Neuronal stem cell (in vitro differentiated cells): ENCODE measurements at regions not wholly inside any gene's neighbourhood (a gene's known extent, or its start where the extent isn't known, plus 50 kb on each side); places are given as distances from the start of the nearest gene placed in this dataset.

Experiments
- DNase-seq: peaks from one replicate; pipeline ENCODE4 v3.0.0-alpha.2; 2013; ENCODE audit warnings: low spot score
- H2AFZ ChIP-seq: one replicate; pipeline ENCODE4 v1.6.1; 2013; ENCODE audit warnings: mild to moderate bottlenecking, low read length, inconsistent platforms
- H2AK5ac ChIP-seq: 2 replicates; pipeline ENCODE4 v1.6.1; 2013; ENCODE audit warnings: low read depth, mild to moderate bottlenecking, inconsistent platforms, low read length, moderate library complexity, mixed read lengths
- H2BK120ac ChIP-seq: 2 replicates; pipeline ENCODE4 v1.6.1; 2013; ENCODE audit warnings: low read depth, mild to moderate bottlenecking, inconsistent platforms, low read length, moderate library complexity, mixed read lengths
- H2BK12ac ChIP-seq: one replicate; pipeline ENCODE4 v1.6.1; 2013; ENCODE audit warnings: low read length, inconsistent platforms
- H2BK15ac ChIP-seq: 2 replicates; pipeline ENCODE4 v1.6.1; 2013; ENCODE audit warnings: mild to moderate bottlenecking, low read length, inconsistent platforms, mixed read lengths
- H2BK5ac ChIP-seq: one replicate; pipeline ENCODE4 v1.6.1; 2013; ENCODE audit warnings: inconsistent platforms, mild to moderate bottlenecking, low read length, moderate library complexity
- H3K14ac ChIP-seq: one replicate; pipeline ENCODE4 v1.6.1; 2013; ENCODE audit warnings: low read length, inconsistent platforms
- H3K18ac ChIP-seq: 2 replicates; pipeline ENCODE4 v1.6.1; 2013; ENCODE audit warnings: low read length, inconsistent platforms
- H3K23ac ChIP-seq: 2 replicates; pipeline ENCODE4 v1.6.1; 2013; ENCODE audit warnings: low read depth, mild to moderate bottlenecking, mixed read lengths, low read length, inconsistent platforms; ENCODE audit not compliant: poor library complexity
- H3K27ac ChIP-seq: replicated peaks from 3 replicates; pipeline ENCODE4 v1.5.1; 2013; ENCODE audit warnings: low read length, inconsistent platforms
- H3K27me3 ChIP-seq, 3 experiments: 2 replicates each; pipeline ENCODE4 v1.6.1; 2013; ENCODE audit warnings: low read length in 3 of 3, mild to moderate bottlenecking in 2 of 3, inconsistent platforms in 1 of 3, low read depth in 1 of 3, mixed read lengths in 1 of 3, moderate library complexity in 1 of 3; ENCODE audit not compliant: control insufficient read depth in 3 of 3, insufficient read depth in 3 of 3
- H3K36me3 ChIP-seq, 2 donors: replicated peaks in 1 of 2; 2 replicates each; pipeline ENCODE4 v1.6.1; 2013; ENCODE audit warnings: low read length in 2 of 2; ENCODE audit not compliant: control insufficient read depth in 2 of 2, insufficient read depth in 2 of 2
- H3K4ac ChIP-seq: 2 replicates; pipeline ENCODE4 v1.6.1; 2013; ENCODE audit warnings: inconsistent platforms, mild to moderate bottlenecking, low read length, moderate library complexity
- H3K4me1 ChIP-seq, 2 donors: 1 replicate in 1 of 2; 2 replicates in 1 of 2; pipeline ENCODE4 v1.6.1; 2013; ENCODE audit warnings: low read length in 2 of 2, low read depth in 1 of 2; ENCODE audit not compliant: control insufficient read depth in 2 of 2, insufficient read depth in 1 of 2
- H3K4me2 ChIP-seq: one replicate; pipeline ENCODE4 v1.6.1; 2013; ENCODE audit warnings: mild to moderate bottlenecking, low read length, inconsistent platforms; ENCODE audit not compliant: insufficient read depth, poor library complexity, severe bottlenecking
- H3K4me3 ChIP-seq, 2 donors: 2 replicates each; pipeline ENCODE4 v1.5.1; 2013; ENCODE audit warnings: low read length in 2 of 2, mild to moderate bottlenecking in 2 of 2, inconsistent platforms in 1 of 2, moderate library complexity in 1 of 2
- H3K79me1 ChIP-seq: one replicate; pipeline ENCODE4 v1.6.1; 2013; ENCODE audit warnings: low read depth, mild to moderate bottlenecking, inconsistent platforms, low read length, moderate library complexity
- H3K9ac ChIP-seq: one replicate; pipeline ENCODE4 v1.6.1; 2013; ENCODE audit warnings: mild to moderate bottlenecking, low read depth, low read length, inconsistent platforms; ENCODE audit not compliant: poor library complexity
- H3K9me3 ChIP-seq, 2 donors: replicated peaks in 1 of 2; 2 replicates each; pipeline versions ENCODE3 to v1.6.1; 2013; ENCODE audit warnings: low read length in 2 of 2, mild to moderate bottlenecking in 2 of 2, inconsistent platforms in 1 of 2, low read depth in 1 of 2, mixed read lengths in 1 of 2, moderate library complexity in 1 of 2; ENCODE audit not compliant: control insufficient read depth in 2 of 2, insufficient read depth in 1 of 2
- H4K8ac ChIP-seq: one replicate; pipeline ENCODE4 v1.6.1; 2013; ENCODE audit warnings: low read depth, mild to moderate bottlenecking, inconsistent platforms, low read length, moderate library complexity
- H4K91ac ChIP-seq: one replicate; pipeline ENCODE4 v1.6.1; 2013; ENCODE audit warnings: low read length, low read depth, mild to moderate bottlenecking, inconsistent platforms; ENCODE audit not compliant: poor library complexity
- WGBS, 2 donors: extraction: QIAGEN DNeasy Blood & Tissue Kit; methylation state at CpG; one replicate each; pipeline ENCODE4 v1.1.7; 2013; ENCODE audit warnings: missing lambda C conversion rate in 2 of 2, mixed read lengths in 1 of 2; ENCODE audit not compliant: insufficient read length in 2 of 2, insufficient replicate concordance in 1 of 2; ENCODE audit errors: extremely low coverage in 2 of 2; 5-methylcytosine and 5-hydroxymethylcytosine counted together

DNA sequence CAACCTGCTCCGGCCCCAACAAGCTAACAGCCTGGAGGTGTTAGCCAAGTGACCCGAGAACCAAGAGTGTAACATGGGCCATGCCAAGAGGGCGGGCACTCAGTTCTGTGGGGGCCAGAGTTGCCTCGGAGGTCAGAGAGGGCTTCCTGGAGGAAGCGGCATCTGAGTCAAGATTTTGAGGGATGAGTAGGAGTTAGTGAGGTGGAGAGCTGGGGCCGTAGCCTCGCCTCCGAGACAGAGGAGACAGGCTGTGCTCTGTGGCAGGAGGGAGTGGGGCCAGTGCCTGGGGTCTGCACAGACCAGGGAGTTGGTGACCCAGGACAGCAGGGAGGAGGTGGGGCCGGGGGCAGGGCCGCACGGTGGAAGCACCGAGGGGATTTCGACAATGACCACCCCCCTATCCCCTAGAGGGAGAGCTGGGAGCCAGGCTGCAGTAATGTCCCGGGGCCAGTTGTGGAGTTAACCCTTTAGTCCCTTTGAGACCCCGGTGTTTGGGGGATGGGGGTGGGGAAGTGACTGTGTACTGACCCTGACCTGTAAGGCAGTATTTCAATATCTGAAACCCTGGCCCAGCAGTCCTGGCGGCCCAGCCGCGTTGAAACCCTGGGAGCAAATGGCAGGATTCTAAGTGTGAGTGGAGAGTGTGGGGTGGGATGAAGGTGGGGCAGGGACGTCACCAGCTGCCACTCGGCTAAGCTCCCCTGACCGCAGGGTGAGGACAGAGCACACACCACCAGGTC is 148.7 kb upstream of the COL5A1 start:
- H3K27ac ChIP-seq = no peak overlapping the region
- H3K4me1 ChIP-seq = peaks cover 0 to 12% of the 10 kb centered on the region in 2 donors
- peak overlapping the region; percentile 48 for H2BK5ac ChIP-seq
- no peak overlapping the region for H3K4ac ChIP-seq
- peak overlapping the region; percentile 57 for H3K23ac ChIP-seq
- H3K36me3 ChIP-seq = no peaks in the 10 kb centered on the region
- no peak overlapping the region for H2AFZ ChIP-seq
- DNase-seq = no peak
- no peak overlapping the region for H2BK120ac ChIP-seq
- peak overlapping the region; percentile 48 for H4K8ac ChIP-seq
- peak overlapping the region; percentile 40 for H2BK15ac ChIP-seq
- peak overlapping the region; percentile 53 for H3K18ac ChIP-seq
- no peaks in the 10 kb centered on the region for H3K9me3 ChIP-seq
- H2AK5ac ChIP-seq = peak overlapping the region; percentile 73
- no CpG with 5 or more reads among the region's 21 CpGs for whole genome bisulfite sequencing, 2 donors
- H3K27me3 ChIP-seq = peaks cover 0 to 32% (median 0%) of the 10 kb centered on the region in 3 experiments
- peak overlapping the region; percentile 95 for H3K14ac ChIP-seq
- H3K9ac ChIP-seq = no peak overlapping the region
- peak overlapping the region; percentile 43 for H2BK12ac ChIP-seq
- H3K4me3 ChIP-seq = no peak overlapping the region
- H3K4me2 ChIP-seq = no peak overlapping the region
- H3K79me1 ChIP-seq = no peaks in the 10 kb centered on the region
- no peak overlapping the region for H4K91ac ChIP-seq

DNA sequence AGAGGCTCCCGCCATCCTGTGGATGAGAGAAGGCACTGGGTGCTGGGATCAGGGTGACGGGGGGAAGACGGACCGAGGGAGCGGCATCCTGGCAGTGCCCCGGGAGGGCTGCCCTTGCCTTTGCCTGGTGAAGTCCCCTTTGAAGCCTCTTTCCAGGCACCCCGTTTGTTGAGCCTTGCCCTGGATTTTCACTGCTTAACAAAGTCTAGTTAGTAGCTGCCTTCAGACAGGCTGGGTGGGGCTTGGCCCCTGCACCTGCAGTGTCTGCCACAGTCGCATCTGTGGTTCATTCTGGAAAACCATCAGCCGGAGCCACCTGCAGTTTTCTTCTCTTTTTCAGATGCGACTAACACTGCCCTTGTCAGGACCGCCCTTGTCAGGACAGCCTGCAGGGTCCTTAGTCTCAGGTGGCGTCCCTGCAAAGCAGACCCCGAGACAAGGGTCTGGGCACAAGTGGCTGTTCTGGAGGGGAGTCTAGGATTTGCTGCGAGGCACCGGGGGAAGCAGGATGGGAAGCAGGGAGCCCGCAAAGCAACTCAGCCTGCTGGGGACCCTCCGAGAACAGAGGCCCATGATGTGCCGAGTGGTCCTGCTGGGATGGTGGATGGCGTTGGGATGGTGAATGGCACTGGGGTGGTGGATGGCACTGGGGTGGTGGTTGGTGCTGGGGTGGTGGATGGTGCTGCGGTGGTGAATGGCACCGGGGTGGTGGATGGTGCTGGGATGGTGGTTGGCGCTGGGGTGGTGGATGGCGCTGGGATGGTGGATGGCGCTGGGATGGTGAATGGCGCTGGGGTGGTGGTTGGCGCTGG is 147.9 kb upstream of the COL5A1 start:
- Histone ChIP-seq H2BK5ac (peak overlapping the region; percentile 48), H3K4me2 (no peak overlapping the region), H3K36me3 (no peaks in the 10 kb centered on the region), H4K91ac (no peak overlapping the region), H3K9me3 (no peaks in the 10 kb centered on the region), H4K8ac (peak overlapping the region; percentile 48), H2BK12ac (peak overlapping the region; percentile 43), H3K4me1 (peaks cover 0 to 12% of the 10 kb centered on the region in 2 donors), H3K23ac (no peak overlapping the region), H2AK5ac (peak overlapping the region; percentile 73), H3K4ac (no peak overlapping the region), H2BK15ac (no peak overlapping the region), H3K27me3 (peaks cover 0 to 26% (median 0%) of the 10 kb centered on the region in 3 experiments), H3K79me1 (no peaks in the 10 kb centered on the region), H3K9ac (no peak overlapping the region), H3K4me3 (no peak overlapping the region), H3K27ac (no peak overlapping the region), H3K18ac (peak overlapping the region; percentile 70), H3K14ac (peak overlapping the region; percentile 95), H2AFZ (no peak overlapping the region), H2BK120ac (no peak overlapping the region)
- no CpG with 5 or more reads among the region's 26 CpGs for WGBS, 2 donors
- no peak for DNase-seq

DNA sequence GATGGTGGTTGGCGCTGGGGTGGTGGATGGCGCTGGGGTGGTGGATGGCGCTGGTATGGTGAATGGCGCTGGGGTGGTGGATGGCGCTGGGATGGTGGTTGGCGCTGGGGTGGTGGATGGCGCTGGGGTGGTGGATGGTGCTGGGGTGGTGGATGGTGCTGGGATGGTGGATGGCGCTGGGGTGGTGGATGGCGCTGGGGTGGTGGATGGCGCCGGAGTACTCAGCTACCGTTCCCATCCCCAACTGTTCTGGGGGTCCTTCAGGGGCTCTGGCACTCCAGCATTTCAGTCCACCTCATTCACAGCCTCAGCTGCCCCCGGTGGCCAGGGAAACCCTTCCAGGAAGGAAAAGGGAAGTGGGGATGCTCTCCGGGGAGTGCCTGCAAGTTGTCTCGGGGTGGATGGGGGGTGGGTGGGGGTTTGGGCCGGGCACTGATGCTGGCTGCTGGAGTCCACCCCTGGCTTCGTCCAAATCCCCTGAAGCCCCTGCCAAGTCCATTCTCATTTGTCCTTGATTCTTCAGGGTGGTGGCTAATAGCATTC is 147.3 kb upstream of the COL5A1 start:
- Histone ChIP-seq H3K27me3 (peaks cover 0 to 19% (median 0%) of the 10 kb centered on the region in 3 experiments), H2BK15ac (no peak overlapping the region), H3K23ac (no peak overlapping the region), H3K36me3 (no peaks in the 10 kb centered on the region), H4K8ac (no peak overlapping the region), H3K18ac (peak overlapping the region; percentile 22), H3K79me1 (no peaks in the 10 kb centered on the region), H3K9me3 (no peaks in the 10 kb centered on the region), H3K14ac (peak overlapping the region; percentile 17), H2BK12ac (no peak overlapping the region), H3K4me1 (peaks cover 0 to 12% of the 10 kb centered on the region in 2 donors), H2AFZ (no peak overlapping the region), H3K9ac (no peak overlapping the region), H2BK120ac (no peak overlapping the region), H3K27ac (no peak overlapping the region), H2AK5ac (no peak overlapping the region), H2BK5ac (no peak overlapping the region), H3K4ac (no peak overlapping the region), H4K91ac (no peak overlapping the region), H3K4me2 (no peak overlapping the region), H3K4me3 (no peak overlapping the region)
- no CpG with 5 or more reads among the region's 17 CpGs for WGBS, 2 donors
- no peak for DNase-seq

DNA sequence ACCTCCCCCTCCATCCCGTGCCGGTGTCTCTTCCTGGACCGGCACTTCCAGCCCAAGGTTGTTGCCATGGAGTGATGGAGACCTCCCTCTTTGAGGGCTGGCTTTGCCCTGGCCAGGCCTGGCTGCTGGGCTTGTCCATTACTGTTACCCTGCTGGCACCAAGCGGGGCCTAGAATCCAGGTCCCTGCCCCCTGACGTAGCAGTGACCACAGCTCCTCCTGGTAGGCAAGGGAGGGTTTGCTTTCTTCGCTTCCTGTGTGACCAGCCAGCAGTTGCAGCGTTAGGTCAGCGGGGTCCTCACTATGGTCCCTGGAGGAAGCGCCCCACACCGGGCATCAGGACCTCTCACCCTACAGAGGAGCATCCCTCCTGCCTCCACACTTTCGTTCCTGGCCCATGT is 146.7 kb upstream of the COL5A1 start:
- Histone ChIP-seq H3K79me1 (no peaks in the 10 kb centered on the region), H3K4me2 (no peak overlapping the region), H2BK120ac (no peak overlapping the region), H3K23ac (peak overlapping the region; percentile 38), H3K9me3 (no peaks in the 10 kb centered on the region), H2AFZ (no peak overlapping the region), H2BK15ac (no peak overlapping the region), H2BK12ac (no peak overlapping the region), H3K36me3 (no peaks in the 10 kb centered on the region), H3K27me3 (peaks cover 0 to 14% (median 0%) of the 10 kb centered on the region in 3 experiments), H3K14ac (peak overlapping the region; percentile 99), H2AK5ac (peak overlapping the region; percentile 40), H3K27ac (no peak overlapping the region), H2BK5ac (no peak overlapping the region), H3K4ac (no peak overlapping the region), H4K8ac (no peak overlapping the region), H4K91ac (no peak overlapping the region), H3K4me3 (no peak overlapping the region), H3K18ac (peak overlapping the region; percentile 65), H3K4me1 (peaks cover 0 to 12% of the 10 kb centered on the region in 2 donors), H3K9ac (no peak overlapping the region)
- no CpG with 5 or more reads among the region's 11 CpGs for WGBS, 2 donors
- DNase-seq = no peak
